H1 (cell line): ENCODE measurements at regions not wholly inside any gene's neighbourhood (a gene's known extent, or its start where the extent isn't known, plus 50 kb on each side); places are given as distances from the start of the nearest gene placed in this dataset.

Experiments used
- CTCF ChIA-PET: fragments of 300-600 bp; sonication (Branson Sonifier 250); formaldehyde crosslinking; loops from one replicate; lab custom pipeline; 2021; ENCODE audit not compliant: partially characterized antibody; lab: Charles Lee
- POLR2A ChIA-PET: fragments of 300-600 bp; sonication (Branson Sonifier 250); formaldehyde crosslinking; loops from one replicate; lab custom pipeline; 2021; ENCODE audit warnings: inconsistent platforms; ENCODE audit not compliant: partially characterized antibody; lab: Charles Lee
- DNase-seq, 2 experiments: peaks; one replicate each; pipeline versions ENCODE4 v3.0.0 to v3.0.0-alpha.2; 2010 to 2022; ENCODE audit warnings: low spot score in 2 of 2, low read depth in 1 of 2, mixed read lengths in 1 of 2
- FAIRE-seq: peaks from 2 replicates; lab custom pipeline; 2011; peaks lifted over from hg19 to GRCh38; lab: Jason Lieb, UNC
- H2AFZ ChIP-seq: 2 replicates; pipeline ENCODE4 v1.8.1; 2012; ENCODE audit warnings: low read length, inconsistent platforms
- H2AK5ac ChIP-seq: 2 replicates; pipeline ENCODE4 v1.6.1; 2013; ENCODE audit warnings: low read depth, low read length
- H2BK120ac ChIP-seq: replicated peaks from 2 replicates; pipeline ENCODE3; 2013; ENCODE audit warnings: low read depth, low read length, inconsistent platforms
- H2BK12ac ChIP-seq: 2 replicates; pipeline ENCODE4 v1.6.1; 2013; ENCODE audit warnings: low read depth, low read length
- H2BK15ac ChIP-seq: 2 replicates; pipeline ENCODE4 v1.6.1; 2013; ENCODE audit warnings: low read length
- H2BK20ac ChIP-seq: 2 replicates; pipeline ENCODE4 v1.6.1; 2013; ENCODE audit warnings: low read length
- H2BK5ac ChIP-seq: 2 replicates; pipeline ENCODE4 v1.6.1; 2013; ENCODE audit warnings: low read depth, low read length
- H3K14ac ChIP-seq: 2 replicates; pipeline ENCODE4 v1.6.1; 2013; ENCODE audit warnings: inconsistent platforms; ENCODE audit not compliant: insufficient read length
- H3K18ac ChIP-seq: 2 replicates; pipeline ENCODE4 v1.6.1; 2013; ENCODE audit warnings: low read length; ENCODE audit errors: extremely low read depth
- H3K23ac ChIP-seq: 2 replicates; pipeline ENCODE4 v1.6.1; 2013; ENCODE audit warnings: inconsistent platforms; ENCODE audit not compliant: insufficient read length
- H3K23me2 ChIP-seq: 2 replicates; pipeline ENCODE4 v1.6.1; 2013; ENCODE audit warnings: low read depth, low read length
- H3K27ac ChIP-seq: 2 replicates; pipeline ENCODE4 v1.6.1; 2011; ENCODE audit warnings: low read depth, low read length, inconsistent platforms
- H3K27me3 ChIP-seq, 4 experiments: replicated peaks in 1 of 4; 1 replicate in 1 of 4; 2 replicates in 3 of 4; pipeline versions ENCODE4 v1.6.1 to v1.8.1; 2011 to 2013; ENCODE audit warnings: low read length in 3 of 4, mild to moderate bottlenecking in 3 of 4, inconsistent platforms in 2 of 4, mixed read lengths in 2 of 4, moderate library complexity in 1 of 4; ENCODE audit not compliant: control insufficient read depth in 3 of 4, insufficient read depth in 3 of 4; ENCODE audit errors: extremely low read depth in 1 of 4
- H3K36me3 ChIP-seq, 4 experiments: 2 replicates each; pipeline versions ENCODE4 v1.6.1 to v1.8.1; 2011 to 2013; ENCODE audit warnings: mild to moderate bottlenecking in 4 of 4, low read length in 3 of 4, moderate library complexity in 2 of 4, control low read depth in 1 of 4, inconsistent platforms in 1 of 4; ENCODE audit not compliant: insufficient read depth in 4 of 4, control insufficient read depth in 2 of 4
- H3K4ac ChIP-seq: replicated peaks from 2 replicates; pipeline ENCODE3; 2013; ENCODE audit warnings: low read length, low read depth, mixed read lengths, inconsistent platforms; ENCODE audit not compliant: insufficient read length
- H3K4me1 ChIP-seq, 4 experiments: replicated peaks in 1 of 4; 1 replicate in 1 of 4; 2 replicates in 3 of 4; pipeline versions ENCODE4 v1.6.1 to v1.8.1; 2011 to 2013; ENCODE audit warnings: low read length in 3 of 4, inconsistent platforms in 2 of 4, mixed read lengths in 1 of 4; ENCODE audit not compliant: insufficient read depth in 4 of 4, control insufficient read depth in 3 of 4
- H3K4me2 ChIP-seq, 2 experiments: 2 replicates each; pipeline versions ENCODE4 v1.6.1 to v1.8.1; 2011 to 2013; ENCODE audit warnings: low read depth in 2 of 2, low read length in 2 of 2, control low read depth in 1 of 2, inconsistent platforms in 1 of 2, mild to moderate bottlenecking in 1 of 2; ENCODE audit not compliant: insufficient read depth in 1 of 2
- H3K4me3 ChIP-seq, 4 experiments: fragments of 200-600, 300-600 bp in 1 of 4; sonication (generic), shearing (Covaris generic), sonication (Bioruptor Twin) in 1 of 4; 2 replicates each; pipeline versions ENCODE4 v1.5.1 to v1.8.1; 2011 to 2016; ENCODE audit warnings: low read length in 4 of 4, low read depth in 3 of 4, control low read depth in 2 of 4, inconsistent platforms in 2 of 4, mild to moderate bottlenecking in 2 of 4, mixed read lengths in 1 of 4, moderate library complexity in 1 of 4; ENCODE audit not compliant: insufficient read depth in 2 of 4; ENCODE audit errors: extremely low read depth in 1 of 4
- H3K56ac ChIP-seq: replicated peaks from 2 replicates; pipeline ENCODE3; 2013; ENCODE audit warnings: low read depth, mild to moderate bottlenecking, mixed read lengths, low read length, inconsistent platforms; ENCODE audit not compliant: insufficient read length
- H3K79me1 ChIP-seq: 2 replicates; pipeline ENCODE4 v1.6.1; 2013; ENCODE audit warnings: low read depth, low read length, control low read depth
- H3K79me2 ChIP-seq, 2 experiments: 2 replicates each; pipeline versions ENCODE4 v1.6.1 to v1.8.1; 2012 to 2013; ENCODE audit warnings: low read length in 2 of 2, mild to moderate bottlenecking in 2 of 2, inconsistent platforms in 1 of 2; ENCODE audit not compliant: insufficient read depth in 2 of 2, control insufficient read depth in 1 of 2
- H3K9ac ChIP-seq, 4 experiments: replicated peaks in 1 of 4; 1 replicate in 1 of 4; 2 replicates in 3 of 4; pipeline versions ENCODE4 v1.6.1 to v1.8.1; 2011 to 2013; ENCODE audit warnings: low read depth in 3 of 4, low read length in 3 of 4, control low read depth in 2 of 4, mild to moderate bottlenecking in 2 of 4, moderate library complexity in 2 of 4, inconsistent platforms in 1 of 4; ENCODE audit errors: extremely low read depth in 1 of 4
- H3K9me3 ChIP-seq, 2 experiments: 2 replicates each; pipeline versions ENCODE4 v1.6.1 to v1.8.1; 2012 to 2013; ENCODE audit warnings: mild to moderate bottlenecking in 2 of 2, moderate library complexity in 2 of 2, control low read depth in 1 of 2, inconsistent platforms in 1 of 2, low read depth in 1 of 2, low read length in 1 of 2, mixed read lengths in 1 of 2; ENCODE audit not compliant: insufficient read depth in 2 of 2
- H4K20me1 ChIP-seq, 2 experiments: replicated peaks in 1 of 2; 2 replicates each; pipeline versions ENCODE3 to v1.8.1; 2011 to 2013; ENCODE audit warnings: inconsistent platforms in 2 of 2, low read length in 2 of 2, mild to moderate bottlenecking in 1 of 2; ENCODE audit not compliant: insufficient read depth in 2 of 2, control insufficient read depth in 1 of 2
- H4K5ac ChIP-seq: 2 replicates; pipeline ENCODE4 v1.6.1; 2013; ENCODE audit warnings: low read length, low read depth, mixed read lengths, inconsistent platforms; ENCODE audit not compliant: insufficient read length
- H4K8ac ChIP-seq: 2 replicates; pipeline ENCODE4 v1.8.0; 2013; ENCODE audit warnings: mild to moderate bottlenecking, moderate library complexity, low read length, inconsistent platforms; ENCODE audit not compliant: insufficient read depth; ENCODE audit errors: extremely low read depth
- H4K91ac ChIP-seq: replicated peaks from 2 replicates; pipeline ENCODE3; 2013; ENCODE audit warnings: low read length, mixed read lengths, inconsistent platforms; ENCODE audit not compliant: insufficient read length
- CEBPB ChIP-seq: IDR thresholded peaks from 2 replicates; pipeline ENCODE4 v1.6.1; 2012; ENCODE audit warnings: low read depth, low read length
- YY1 ChIP-seq: IDR thresholded peaks from 2 replicates; pipeline ENCODE4 v1.6.1; 2011; ENCODE audit warnings: low read depth, mild to moderate bottlenecking, low read length
- WGBS, 2 experiments: shearing (Covaris generic) in 1 of 2; methylation state at CpG; one replicate each; pipeline versions ENCODE4 v1.1.6 to v1.1.7; 2013 to 2015; ENCODE audit warnings: low lambda C conversion rate in 2 of 2, mixed read lengths in 2 of 2, inconsistent platforms in 1 of 2, low coverage in 1 of 2, missing lambda C conversion rate in 1 of 2; ENCODE audit not compliant: insufficient replicate concordance in 2 of 2, insufficient coverage in 1 of 2, insufficient read length in 1 of 2; ENCODE audit errors: extremely low coverage in 1 of 2, missing lambda C conversion rate in 1 of 2; 5-methylcytosine and 5-hydroxymethylcytosine counted together

DNA sequence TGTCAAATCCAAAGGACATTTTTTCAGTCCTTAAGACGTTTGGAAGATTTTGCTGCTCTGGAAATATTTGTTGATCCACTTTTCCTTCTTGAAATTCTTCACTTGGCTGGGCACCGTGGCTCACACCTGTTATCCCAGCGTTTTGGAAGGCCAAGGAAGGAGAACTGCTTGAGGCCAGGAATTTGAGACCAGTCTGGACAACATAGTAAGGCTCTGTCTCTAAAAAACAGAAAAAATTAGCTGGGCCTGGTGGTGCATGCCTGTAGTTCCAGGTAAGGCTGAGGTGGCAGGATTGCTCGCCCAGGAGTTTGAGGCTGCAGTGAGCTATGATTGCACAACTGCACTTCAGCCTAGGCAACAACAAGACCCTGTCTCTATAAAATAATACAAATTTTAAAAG is 173.9 kb upstream of the MITF start:
- Histone ChIP-seq H3K27me3 (no peaks in the 10 kb centered on the region), H4K8ac (no peak overlapping the region), H2BK12ac (no peak overlapping the region), H2BK120ac (no peak overlapping the region), H3K4me1 (no peaks in the 10 kb centered on the region), H4K91ac (no peak overlapping the region), H4K20me1 (no peaks in the 10 kb centered on the region)
- no peak for FAIRE-seq
- TF ChIP-seq YY1, result no peak
- TF ChIP-seq CEBPB, result peak; percentile 17; the same call in 1 of the 2 replicates
- TF ChIP-seq, all 59 proteins: peak for 1
- Histone ChIP-seq H3K56ac (no peak overlapping the region), H3K79me2 (no peaks in the 10 kb centered on the region), H4K5ac (no peak overlapping the region), H3K4me3 (no peak overlapping the region), H2AK5ac (no peak overlapping the region), H3K14ac (no peak overlapping the region), H2AFZ (no peak overlapping the region), H3K18ac (no peak overlapping the region), H3K23ac (no peak overlapping the region), H3K79me1 (no peaks in the 10 kb centered on the region), H3K9me3 (no peaks in the 10 kb centered on the region), H3K23me2 (no peaks in the 10 kb centered on the region), H3K27ac (no peak overlapping the region), H3K36me3 (no peaks in the 10 kb centered on the region), H2BK15ac (no peak overlapping the region), H2BK20ac (no peak overlapping the region), H3K4ac (no peak overlapping the region), H3K4me2 (no peak overlapping the region), H3K9ac (no peak overlapping the region), H2BK5ac (no peak overlapping the region)
- ChIA-PET POLR2A (no interaction called here), CTCF (no interaction called here)
- DNase-seq, result no peak
- WGBS, 2 experiments, result 88% methylated on average over 4 of the region's 4 CpGs; no CpG with 5 or more reads in 1 of the 2 experiments
